ENCODE measurements at regions not wholly inside any gene's neighbourhood (a gene's known extent, or its start where the extent isn't known, plus 50 kb on each side); places are given as distances from the start of the nearest gene placed in this dataset.

- 78 to 88% (median 80%) methylated on average over 4 of the region's 4 CpGs for WGBS, 4 donors
These were observed 57.4 kb upstream of the RMP24 start for GRCh38 chr18:35915056-35915455.

GRCh38 chr18:35917043-35917442 lies 55.4 kb upstream of the RMP24 start:
- peaks cover 0 to 1% (median 0%) of the 10 kb centered on the region in 12 donors for H3K4me1 ChIP-seq
- no peaks in the 10 kb centered on the region for H3K36me3 ChIP-seq
- H3K27ac ChIP-seq = no peak overlapping the region
- H3K4me3 ChIP-seq = no peak overlapping the region
- DNase-seq (no peak), ATAC-seq (no peak)
- TF ChIP-seq POLR2A (IDR thresholded peaks at IDR 0.05) = no peak
- no peak for TF ChIP-seq CTCF (IDR thresholded peaks at IDR 0.05)
- intact Hi-C loops (cut with DNase I) = no loop called here
- peaks cover 0 to 9% (median 0%) of the 10 kb centered on the region in 9 donors for H3K27me3 ChIP-seq
- no peaks in the 10 kb centered on the region for H3K9me3 ChIP-seq

More at GRCh38 chr18:35915056-35915455, 57.4 kb upstream of the RMP24 start:
- Histone ChIP-seq H3K4me3 (no peak overlapping the region), H3K27me3 (peaks cover 0 to 6% (median 0%) of the 10 kb centered on the region in 9 donors), H3K9me3 (no peaks in the 10 kb centered on the region), H3K4me1 (peaks cover 0 to 5% (median 0%) of the 10 kb centered on the region in 12 donors), H3K27ac (no peak overlapping the region), H3K36me3 (no peaks in the 10 kb centered on the region)
- no peak for DNase-seq
- intact Hi-C loops (cut with DNase I) = no loop called here
- no peak for TF ChIP-seq POLR2A (IDR thresholded peaks at IDR 0.05)
- TF ChIP-seq CTCF (IDR thresholded peaks at IDR 0.05) = no peak
- no peak for ATAC-seq

- ATAC-seq (no peak), DNase-seq (no peak)
- H3K27me3 ChIP-seq = peaks cover 0 to 13% (median 0%) of the 10 kb centered on the region in 9 donors
- intact Hi-C loops (cut with DNase I) = no loop called here
- H3K9me3 ChIP-seq = no peaks in the 10 kb centered on the region
- 91 to 100% (median 100%) methylated on average over 1 of the region's 1 CpG for WGBS, 4 donors
- H3K36me3 ChIP-seq = no peaks in the 10 kb centered on the region
- TF ChIP-seq POLR2A (IDR thresholded peaks at IDR 0.05) (no peak), CTCF (IDR thresholded peaks at IDR 0.05) (no peak)
- H3K27ac ChIP-seq = no peak overlapping the region
- H3K4me1 ChIP-seq = no peaks in the 10 kb centered on the region
- no peak overlapping the region for H3K4me3 ChIP-seq
These were observed 53.9 kb upstream of the RMP24 start for GRCh38 chr18:35918564-35918963.

GRCh38 chr18:35919179-35919578 lies 53.3 kb upstream of the RMP24 start:
- ATAC-seq (no peak), DNase-seq (no peak)
- no peaks in the 10 kb centered on the region for H3K9me3 ChIP-seq
- H3K4me3 ChIP-seq = no peak overlapping the region
- no peaks in the 10 kb centered on the region for H3K36me3 ChIP-seq
- 81 to 92% (median 89%) methylated on average over 2 of the region's 2 CpGs for WGBS, 4 donors
- TF ChIP-seq CTCF (IDR thresholded peaks at IDR 0.05) = no peak
- no peak for TF ChIP-seq POLR2A (IDR thresholded peaks at IDR 0.05)
- H3K27me3 ChIP-seq = peaks cover 0 to 13% (median 2%) of the 10 kb centered on the region in 9 donors
- H3K4me1 ChIP-seq = peaks cover 0 to under 1% (median 0%) of the 10 kb centered on the region in 12 donors
- H3K27ac ChIP-seq = no peak overlapping the region
- intact Hi-C loops (cut with DNase I) = no loop called here

Data from heart left ventricle (tissue), 16 donors.